Spinal cord (tissue), 9 donors: ENCODE measurements at regions not wholly inside any gene's neighbourhood (a gene's known extent, or its start where the extent isn't known, plus 50 kb on each side); places are given as distances from the start of the nearest gene placed in this dataset.
"Not testable (repeated sequence)": the region's sequence is repeated elsewhere in the genome, so short reads cannot be mapped to it uniquely, and the experiment has no call there.

ENCODE experiments used
- DNase-seq, 6 donors: peaks; one replicate each; pipeline versions ENCODE4 v3.0.0 to v3.0.0-alpha.2; 2013 to 2015; ENCODE audit warnings: low spot score in 6 of 6, low read depth in 4 of 6
- H3K27ac ChIP-seq: one replicate; pipeline ENCODE4 v1.5.1; 2013; ENCODE audit warnings: low read depth, low read length, control low read depth
- H3K27me3 ChIP-seq: one replicate; pipeline ENCODE4 v1.6.1; 2013; ENCODE audit warnings: low read length; ENCODE audit not compliant: control insufficient read depth, insufficient read depth
- H3K36me3 ChIP-seq: one replicate; pipeline ENCODE4 v1.6.1; 2013; ENCODE audit warnings: low read length; ENCODE audit not compliant: control insufficient read depth, insufficient read depth
- H3K4me1 ChIP-seq: one replicate; pipeline ENCODE4 v1.6.1; 2013; ENCODE audit warnings: low read length; ENCODE audit not compliant: control insufficient read depth, insufficient read depth
- H3K4me3 ChIP-seq: one replicate; pipeline ENCODE4 v1.5.1; 2013; ENCODE audit warnings: low read depth, low read length, control low read depth
- H3K9me3 ChIP-seq: one replicate; pipeline ENCODE4 v1.6.1; 2013; ENCODE audit warnings: low read length; ENCODE audit not compliant: control insufficient read depth, insufficient read depth
- WGBS: methylation state at CpG from one replicate; pipeline ENCODE4 v1.1.5; 2013; ENCODE audit warnings: missing lambda C conversion rate; ENCODE audit not compliant: insufficient coverage; 5-methylcytosine and 5-hydroxymethylcytosine counted together
- donor health status: healthy.

- no peak overlapping the region for H3K4me3 ChIP-seq
- H3K9me3 ChIP-seq, result peaks cover 3% of the 10 kb centered on the region
- no peaks in the 10 kb centered on the region for H3K4me1 ChIP-seq
- DNase-seq, result no peak
- no peaks in the 10 kb centered on the region for H3K27me3 ChIP-seq
- no peaks in the 10 kb centered on the region for H3K36me3 ChIP-seq
- H3K27ac ChIP-seq, result no peak overlapping the region
- no CpG with 5 or more reads among the region's 2 CpGs for WGBS
Observed at GRCh38 chr14:45819107-45819506, 566.1 kb upstream of the MIS18BP1 start.

- H3K4me3 ChIP-seq, result no peak overlapping the region
- no peaks in the 10 kb centered on the region for H3K27me3 ChIP-seq
- no peaks in the 10 kb centered on the region for H3K4me1 ChIP-seq
- H3K36me3 ChIP-seq, result no peaks in the 10 kb centered on the region
- peak in 2 of 6 donors; percentile 2 to 18 for DNase-seq
- H3K27ac ChIP-seq, result no peak overlapping the region
- H3K9me3 ChIP-seq, result no peaks in the 10 kb centered on the region
- 79% methylated on average over 2 of the region's 2 CpGs for WGBS
Observed at GRCh38 chr14:45811155-45811554, 558.2 kb upstream of the MIS18BP1 start.

- 75% methylated on average over 1 of the region's 3 CpGs for WGBS
- H3K27me3 ChIP-seq, result no peaks in the 10 kb centered on the region
Observed at GRCh38 chr14:45810152-45810872, 557.3 kb upstream of the MIS18BP1 start.

GRCh38 chr14:45807178-45807899 lies 554.3 kb upstream of the MIS18BP1 start:
- Histone ChIP-seq H3K9me3 (no peaks in the 10 kb centered on the region), H3K36me3 (no peaks in the 10 kb centered on the region), H3K27me3 (no peaks in the 10 kb centered on the region), H3K4me3 (no peak overlapping the region), H3K4me1 (no peaks in the 10 kb centered on the region), H3K27ac (no peak overlapping the region)
- no CpG with 5 or more reads among the region's 5 CpGs for WGBS
- DNase-seq, result no peak

More at GRCh38 chr14:45810152-45810872, 557.3 kb upstream of the MIS18BP1 start:
- no peak overlapping the region for H3K4me3 ChIP-seq
- H3K36me3 ChIP-seq, result no peaks in the 10 kb centered on the region
- H3K27ac ChIP-seq, result no peak overlapping the region
- H3K9me3 ChIP-seq, result no peaks in the 10 kb centered on the region
- peak in 2 of 6 donors; percentile 13 to 62 for DNase-seq
- H3K4me1 ChIP-seq, result no peaks in the 10 kb centered on the region

- Histone ChIP-seq H3K9me3 (no peaks in the 10 kb centered on the region), H3K4me3 (no peak overlapping the region), H3K27me3 (no peaks in the 10 kb centered on the region), H3K4me1 (no peaks in the 10 kb centered on the region), H3K36me3 (no peaks in the 10 kb centered on the region), H3K27ac (no peak overlapping the region)
- 80% methylated on average over 1 of the region's 2 CpGs for WGBS
- DNase-seq, result peak in 2 of 6 donors; percentile 76 to 81
Observed at GRCh38 chr14:45799511-45799910, 546.5 kb upstream of the MIS18BP1 start.

GRCh38 chr14:45798659-45799058 lies 545.7 kb upstream of the MIS18BP1 start:
- 96% methylated on average over 3 of the region's 3 CpGs for WGBS
- DNase-seq, result no peak
- H3K36me3 ChIP-seq, result no peaks in the 10 kb centered on the region
- no peaks in the 10 kb centered on the region for H3K27me3 ChIP-seq
- no peak overlapping the region for H3K27ac ChIP-seq
- H3K4me1 ChIP-seq, result no peaks in the 10 kb centered on the region
- no peaks in the 10 kb centered on the region for H3K9me3 ChIP-seq
- no peak overlapping the region for H3K4me3 ChIP-seq

- not testable (repeated sequence) for H3K4me3 ChIP-seq, H3K27me3 ChIP-seq, H3K9me3 ChIP-seq, H3K36me3 ChIP-seq, H3K27ac ChIP-seq, H3K4me1 ChIP-seq, DNase-seq
- 73% methylated on average over 8 of the region's 8 CpGs for WGBS
Observed at GRCh38 chr14:45796006-45796405, 543.0 kb upstream of the MIS18BP1 start.

- Histone ChIP-seq H3K4me3 (no peak overlapping the region), H3K9me3 (peaks cover 6% of the 10 kb centered on the region), H3K4me1 (no peaks in the 10 kb centered on the region), H3K27me3 (no peaks in the 10 kb centered on the region), H3K27ac (no peak overlapping the region), H3K36me3 (no peaks in the 10 kb centered on the region)
- DNase-seq, result no peak
- WGBS, result no CpG with 5 or more reads among the region's 4 CpGs
Observed at GRCh38 chr14:45793081-45793480, 540.1 kb upstream of the MIS18BP1 start.

GRCh38 chr14:45790293-45790692 lies 537.3 kb upstream of the MIS18BP1 start:
- H3K27me3 ChIP-seq, result no peaks in the 10 kb centered on the region
- no CpG with 5 or more reads among the region's 1 CpG for WGBS
- DNase-seq, result no peak
- no peak overlapping the region for H3K4me3 ChIP-seq
- H3K27ac ChIP-seq, result no peak overlapping the region
- H3K36me3 ChIP-seq, result no peaks in the 10 kb centered on the region
- no peaks in the 10 kb centered on the region for H3K4me1 ChIP-seq
- peaks cover 6% of the 10 kb centered on the region for H3K9me3 ChIP-seq

GRCh38 chr14:45787167-45787566 lies 534.2 kb upstream of the MIS18BP1 start:
- H3K9me3 ChIP-seq, result peaks cover 8% of the 10 kb centered on the region
- H3K4me1 ChIP-seq, result no peaks in the 10 kb centered on the region
- H3K27ac ChIP-seq, result no peak overlapping the region
- WGBS, result 64% methylated on average over 1 of the region's 2 CpGs
- H3K36me3 ChIP-seq, result no peaks in the 10 kb centered on the region
- DNase-seq, result no peak
- H3K4me3 ChIP-seq, result no peak overlapping the region
- no peaks in the 10 kb centered on the region for H3K27me3 ChIP-seq
